GM19328 (cell line): ENCODE measurements at regions not wholly inside any gene's neighbourhood (a gene's known extent, or its start where the extent isn't known, plus 50 kb on each side); places are given as distances from the start of the nearest gene placed in this dataset.
"Not testable (repeated sequence)": the region's sequence is repeated elsewhere in the genome, so short reads cannot be mapped to it uniquely, and the experiment has no call there.

Experiments
- ATAC-seq: cut with Tn5 transposase; IDR thresholded peaks from one replicate; pipeline ENCODE4 v1.9.1; 2021; ENCODE audit warnings: mild to moderate bottlenecking, moderate library complexity; ENCODE audit not compliant: unreplicated experiment

DNA sequence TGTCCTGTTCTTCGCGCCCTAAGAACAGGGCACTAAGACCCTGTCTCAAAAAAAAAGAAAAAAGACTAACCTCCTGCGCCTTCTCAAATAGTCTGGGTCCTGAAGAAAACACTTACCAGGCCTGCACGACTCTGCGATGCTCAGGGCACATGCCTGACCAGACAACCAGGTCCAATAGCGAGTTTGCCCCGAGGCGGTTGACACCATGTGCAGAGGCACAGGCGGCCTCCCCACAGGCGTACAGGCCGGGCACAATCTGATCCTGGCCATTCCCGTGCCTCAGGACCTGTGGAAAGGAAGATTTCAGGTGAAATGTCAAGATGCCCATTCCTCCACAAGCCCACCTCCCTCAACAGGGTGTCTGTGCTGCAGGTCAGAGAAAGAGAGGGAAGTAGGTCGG lies 65.9 kb upstream of the TNK2 start:
- ATAC-seq = not testable (repeated sequence)

DNA sequence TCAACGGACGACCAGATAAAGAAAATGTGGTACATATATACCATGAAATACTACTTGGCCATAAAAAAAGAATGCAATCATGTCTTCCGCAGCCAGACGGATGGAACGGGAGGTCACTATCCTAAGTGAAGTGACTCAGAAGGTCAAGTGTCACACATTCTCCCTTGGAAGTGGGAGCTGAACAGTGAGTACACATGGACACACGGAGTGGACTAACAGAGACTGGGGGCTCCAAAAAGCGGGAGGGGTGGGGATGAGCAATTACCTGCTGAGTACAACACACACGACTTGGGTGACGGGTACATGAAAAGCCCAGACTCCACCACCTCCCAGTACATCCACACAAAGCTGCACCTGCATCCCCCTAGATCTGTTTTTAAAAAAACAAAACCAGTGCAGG lies 62.5 kb upstream of the TNK2 start:
- ATAC-seq = not testable (repeated sequence)

DNA sequence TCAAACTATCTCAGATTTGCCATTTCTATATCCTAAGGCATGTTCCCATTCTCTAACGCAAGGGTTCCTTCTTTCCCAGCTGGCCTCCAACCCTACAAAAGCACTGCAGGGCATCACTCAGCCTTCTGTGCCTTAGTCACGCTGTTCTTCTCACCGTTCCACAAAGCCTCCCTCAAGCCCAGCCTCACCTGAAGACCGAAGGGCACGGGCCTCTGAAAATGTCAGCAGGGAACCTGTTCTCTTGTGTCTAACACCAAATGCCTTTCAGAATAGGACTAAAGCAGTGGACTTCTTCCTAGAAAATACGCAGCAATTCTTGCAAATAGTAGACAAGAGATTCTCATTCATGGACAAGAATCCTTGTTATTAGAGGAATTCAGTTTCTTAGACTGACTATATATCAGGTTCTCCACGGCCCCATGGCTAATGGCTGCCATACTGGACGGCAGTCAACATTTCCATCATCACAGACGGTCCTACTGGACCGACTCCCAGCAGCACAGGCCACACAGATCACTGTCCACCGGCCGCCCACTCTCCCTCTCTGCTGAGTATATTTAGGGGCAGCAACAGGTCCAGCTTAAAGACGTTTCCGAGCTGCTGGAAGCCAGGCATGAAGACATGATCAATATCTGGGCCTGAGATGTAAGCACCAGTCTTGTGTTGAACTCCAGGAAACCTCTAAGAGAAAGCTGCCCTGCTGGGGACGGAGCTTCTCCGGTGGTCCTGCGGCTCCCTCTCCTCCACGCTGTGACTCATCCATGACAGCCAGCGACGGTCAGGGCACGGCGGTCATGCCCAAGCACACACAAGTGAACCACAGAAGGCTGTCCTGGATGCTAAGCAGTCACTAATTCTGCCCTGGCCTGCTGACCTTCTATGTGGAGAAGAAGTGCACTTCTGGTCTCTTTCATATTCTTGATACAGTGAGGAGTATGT lies 61.8 kb upstream of the TNK2 start:
- not testable (repeated sequence) for ATAC-seq

DNA sequence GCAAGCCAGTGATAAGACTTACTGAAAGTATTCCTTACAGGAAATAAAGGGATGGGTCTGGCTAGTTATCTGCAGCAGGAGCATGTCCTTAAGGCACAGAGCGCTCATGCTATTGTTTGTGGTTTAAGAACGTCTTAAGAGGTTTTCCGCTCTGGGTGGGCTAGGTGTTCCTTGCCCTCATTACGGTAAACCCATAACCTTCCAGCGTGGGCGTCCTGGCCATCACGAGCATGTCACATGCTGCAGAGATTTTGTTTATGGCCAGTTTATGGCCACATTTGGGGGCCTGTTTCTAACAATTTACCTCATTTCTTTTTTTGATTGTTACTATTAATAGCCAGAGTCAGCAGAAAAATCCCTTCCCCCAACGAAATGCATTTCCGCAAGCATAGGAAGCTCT lies 61.0 kb upstream of the TNK2 start:
- not testable (repeated sequence) for ATAC-seq

DNA sequence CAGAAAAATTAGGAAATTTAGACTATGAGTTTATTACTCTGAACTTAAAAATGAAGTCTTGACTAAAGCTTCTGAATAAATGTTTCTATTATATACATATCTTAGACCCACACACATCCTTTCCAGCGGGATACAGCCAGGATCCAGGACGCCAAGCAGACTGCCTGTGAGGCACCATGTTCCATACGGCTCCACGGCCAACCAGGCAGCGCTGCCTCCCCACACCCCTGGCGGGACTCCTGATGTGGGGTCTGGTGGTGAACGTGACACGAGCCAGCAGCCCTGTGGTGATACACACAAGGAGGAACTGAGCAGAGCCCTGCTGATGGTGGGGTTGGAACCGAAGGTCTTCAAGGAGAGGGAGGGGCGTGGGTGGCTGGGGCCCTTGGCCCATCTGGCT lies 59.8 kb upstream of the TNK2 start:
- not testable (repeated sequence) for ATAC-seq

DNA sequence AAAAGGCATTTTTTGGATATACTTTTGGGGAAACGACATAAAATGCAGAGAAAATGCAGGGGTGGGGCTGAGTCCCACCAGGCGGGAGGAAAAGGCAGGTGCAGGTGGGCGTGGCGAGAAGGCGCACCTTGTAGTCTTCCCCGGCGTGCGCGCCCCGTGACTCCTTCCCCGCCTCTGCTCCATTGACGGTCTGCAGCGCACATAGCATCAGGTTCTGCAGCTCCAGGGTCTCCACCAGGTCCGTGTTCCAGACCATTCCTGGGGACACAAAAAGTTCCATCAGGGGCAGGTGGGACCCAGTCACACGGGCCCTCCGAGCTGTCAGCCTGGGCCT lies 59.0 kb upstream of the TNK2 start:
- ATAC-seq = not testable (repeated sequence)

DNA sequence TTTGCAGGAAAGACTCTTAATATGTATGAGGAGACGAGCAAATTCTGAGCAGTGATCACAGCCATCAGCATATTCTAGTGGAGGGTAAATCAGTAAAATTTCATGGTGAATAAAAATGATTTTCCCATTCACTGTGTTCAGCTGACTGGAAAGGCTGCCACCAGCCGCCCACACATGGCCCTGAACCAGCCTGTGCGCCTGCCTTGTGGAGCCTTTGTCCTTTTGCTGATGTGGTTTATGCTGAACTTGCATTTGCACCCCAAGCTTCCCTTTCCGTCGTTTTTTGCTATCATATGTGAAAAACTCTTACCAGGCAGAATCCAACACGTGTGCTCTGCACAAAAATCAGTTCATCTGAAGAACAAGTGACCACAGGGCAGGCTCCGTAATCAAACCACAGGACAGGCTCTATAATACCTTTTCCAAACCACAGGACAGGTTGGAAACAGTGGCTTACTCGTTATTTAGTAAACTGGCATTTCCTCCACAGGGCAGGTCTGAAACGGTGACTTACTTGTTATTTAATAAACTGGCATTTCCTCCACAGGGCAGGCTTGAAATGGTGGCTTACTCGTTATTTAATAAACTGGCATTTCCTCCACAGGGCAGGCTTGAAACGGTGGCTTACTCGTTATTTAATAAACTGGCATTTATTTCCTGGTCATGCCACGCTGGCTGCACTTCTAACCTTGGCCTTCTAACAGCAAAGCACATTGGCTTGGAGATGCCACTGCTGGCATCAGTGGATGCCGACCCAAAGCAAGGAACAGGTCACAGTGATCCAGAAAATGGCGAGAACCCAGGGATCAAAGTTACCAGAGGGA lies 58.4 kb upstream of the TNK2 start:
- ATAC-seq = not testable (repeated sequence)

DNA sequence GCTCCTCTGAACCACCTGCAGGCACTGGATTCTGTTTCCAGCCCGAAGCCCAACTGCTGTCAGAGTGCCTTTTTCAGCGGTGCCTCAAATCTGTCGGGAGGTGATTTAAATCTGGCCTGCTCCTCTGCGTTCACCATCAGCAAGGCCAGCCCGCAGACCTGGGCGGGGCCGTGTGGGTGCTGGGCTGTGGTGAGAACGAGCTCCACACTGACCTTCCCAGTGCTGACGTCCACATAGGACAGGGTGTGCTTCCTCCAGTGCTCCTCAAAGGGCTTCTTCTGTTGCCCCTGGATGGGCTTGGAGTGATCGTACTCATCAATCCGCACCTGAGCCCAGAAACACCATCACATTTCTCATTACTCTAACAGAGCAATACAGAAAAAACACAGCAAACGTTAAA lies 56.9 kb upstream of the TNK2 start:
- not testable (repeated sequence) for ATAC-seq

DNA sequence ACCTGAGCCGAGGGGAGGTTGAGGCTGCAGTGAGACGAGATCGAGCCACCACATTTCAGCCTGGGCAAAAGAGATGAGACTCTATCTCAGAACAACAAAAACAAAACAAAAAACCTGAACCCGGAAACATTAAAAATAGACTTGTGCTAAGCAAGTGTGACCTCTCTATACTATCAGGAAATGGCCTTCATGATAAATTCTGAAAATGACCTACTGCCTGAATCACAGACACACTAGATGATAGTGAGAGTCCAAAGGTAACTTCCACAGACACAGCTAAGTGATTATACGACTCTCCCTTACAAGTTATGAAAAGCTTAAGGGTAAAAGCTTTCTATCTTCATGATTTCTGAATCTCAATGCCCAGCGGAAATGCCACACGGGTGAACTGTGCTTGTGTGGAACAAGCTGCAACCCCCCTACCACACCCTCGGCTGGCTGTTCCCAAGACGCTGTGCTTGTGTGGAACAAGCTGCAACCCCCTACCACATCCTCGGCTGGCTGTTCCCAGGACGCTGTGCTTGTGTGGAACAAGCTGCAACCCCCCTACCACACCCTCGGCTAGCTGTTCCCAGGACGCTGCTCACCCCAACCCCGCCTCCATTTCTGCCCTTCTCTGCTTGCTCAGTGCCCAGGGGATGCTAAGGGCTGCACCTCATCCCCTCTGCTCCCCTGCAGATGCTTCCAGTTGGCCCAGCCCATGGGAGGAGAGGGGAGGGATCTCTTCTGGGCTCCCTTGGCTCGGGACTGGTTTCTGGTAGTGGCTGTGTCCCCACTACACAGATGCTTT lies 56.2 kb upstream of the TNK2 start:
- ATAC-seq = not testable (repeated sequence)

DNA sequence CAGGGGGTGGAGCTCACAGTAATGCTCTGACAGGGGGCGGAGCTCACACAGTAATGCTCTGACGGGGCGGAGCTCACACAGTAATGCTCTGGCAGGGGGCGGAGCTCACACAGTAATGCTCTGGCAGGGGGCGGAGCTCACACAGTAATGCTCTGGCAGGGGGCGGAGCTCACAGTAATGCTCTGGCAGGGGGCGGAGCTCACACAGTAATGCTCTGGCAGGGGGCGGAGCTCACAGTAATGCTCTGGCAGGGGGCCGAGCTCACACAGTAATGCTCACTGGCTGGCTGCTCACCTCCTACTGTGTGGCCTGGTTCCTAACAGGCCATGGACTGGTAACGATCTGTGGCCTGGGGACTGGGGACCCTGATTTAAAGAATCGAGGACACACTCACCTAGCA lies 53.9 kb upstream of the TNK2 start:
- not testable (repeated sequence) for ATAC-seq

DNA sequence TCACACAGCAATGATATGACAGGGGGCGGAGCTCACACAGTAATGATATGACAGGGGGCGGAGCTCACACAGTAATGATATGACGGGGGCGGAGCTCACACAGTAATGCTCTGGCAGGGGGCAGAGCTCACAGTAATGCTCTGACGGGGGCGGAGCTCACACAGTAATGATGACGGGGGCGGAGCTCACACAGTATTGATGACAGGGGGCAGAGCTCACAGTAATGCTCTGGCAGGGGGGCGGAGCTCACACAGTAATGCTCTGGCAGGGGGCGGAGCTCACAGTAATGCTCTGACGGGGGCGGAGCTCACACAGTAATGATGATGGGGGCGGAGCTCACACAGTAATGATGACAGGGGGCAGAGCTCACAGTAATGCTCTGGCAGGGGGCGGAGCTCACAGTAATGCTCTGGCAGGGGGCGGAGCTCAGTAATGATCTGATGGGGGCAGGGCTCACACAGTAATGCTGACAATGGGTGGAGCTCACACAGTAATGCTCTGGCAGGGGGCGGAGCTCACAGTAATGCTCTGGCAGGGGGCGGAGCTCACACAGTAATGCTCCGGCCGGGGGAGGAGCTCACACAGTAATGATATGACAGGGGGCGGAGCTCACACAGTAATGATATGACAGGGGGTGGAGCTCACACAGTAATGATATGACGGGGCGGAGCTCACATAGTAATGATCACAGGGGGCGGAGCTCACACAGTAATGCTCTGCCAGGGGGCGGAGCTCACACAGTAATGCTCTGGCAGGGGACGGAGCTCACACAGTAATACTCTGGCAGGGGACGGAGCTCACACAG lies 52.8 kb upstream of the TNK2 start:
- not testable (repeated sequence) for ATAC-seq

DNA sequence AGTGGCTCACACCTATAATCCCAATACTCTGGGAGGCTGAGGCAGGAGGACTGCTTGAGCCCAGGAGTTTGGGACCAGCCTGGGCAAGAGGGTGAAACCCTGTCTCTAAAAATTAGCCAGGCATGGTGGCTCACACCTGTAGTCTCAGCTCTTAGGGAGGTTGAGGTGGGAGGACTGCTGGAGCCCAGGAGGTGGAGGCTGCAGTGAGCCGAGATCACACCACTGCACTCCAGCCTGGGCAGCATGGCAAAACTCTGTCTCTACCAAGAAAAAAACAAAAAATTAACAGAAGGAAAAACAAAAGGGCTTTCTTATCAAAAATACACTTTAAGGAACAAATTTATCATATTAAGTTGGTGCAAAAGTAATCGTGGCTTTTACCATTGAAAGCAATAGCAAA lies 51.8 kb upstream of the TNK2 start:
- not testable (repeated sequence) for ATAC-seq

DNA sequence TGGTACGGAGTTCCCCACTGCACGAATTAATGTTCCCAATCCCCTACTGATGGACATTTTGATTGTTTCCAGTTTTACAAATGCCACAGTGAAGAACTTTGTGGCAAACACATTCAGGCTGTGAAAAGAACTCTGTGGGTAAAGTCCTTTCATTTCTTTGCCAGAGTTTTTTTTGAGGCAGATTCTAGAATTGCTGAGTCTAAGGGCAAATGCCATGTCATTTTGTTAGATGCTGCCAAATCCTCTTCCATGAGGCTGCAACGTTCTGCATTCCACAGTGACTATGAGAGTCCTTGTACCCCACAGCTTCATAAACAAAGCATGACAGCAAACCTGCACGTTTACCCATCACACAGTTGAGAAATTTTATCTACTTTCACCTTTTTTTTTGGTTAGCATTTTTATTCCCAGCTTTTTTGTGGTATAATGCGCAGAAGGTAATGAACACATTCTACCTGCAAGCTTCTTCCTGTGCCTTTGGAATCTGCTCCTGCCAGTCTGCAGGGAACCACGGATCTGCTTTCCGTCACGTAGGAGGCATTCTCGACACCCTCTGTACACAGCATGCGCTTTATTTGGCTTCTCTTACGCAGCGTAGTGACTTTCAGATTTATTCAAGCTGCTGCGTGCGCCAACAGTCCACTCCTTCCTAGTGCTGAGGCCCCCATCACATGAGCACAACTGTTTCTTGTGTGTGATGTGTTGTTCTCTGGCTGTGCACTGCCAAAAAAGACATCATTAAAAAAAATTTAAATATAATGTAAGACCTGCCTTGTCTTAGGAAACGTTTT lies 51.2 kb upstream of the TNK2 start:
- ATAC-seq = not testable (repeated sequence)

DNA sequence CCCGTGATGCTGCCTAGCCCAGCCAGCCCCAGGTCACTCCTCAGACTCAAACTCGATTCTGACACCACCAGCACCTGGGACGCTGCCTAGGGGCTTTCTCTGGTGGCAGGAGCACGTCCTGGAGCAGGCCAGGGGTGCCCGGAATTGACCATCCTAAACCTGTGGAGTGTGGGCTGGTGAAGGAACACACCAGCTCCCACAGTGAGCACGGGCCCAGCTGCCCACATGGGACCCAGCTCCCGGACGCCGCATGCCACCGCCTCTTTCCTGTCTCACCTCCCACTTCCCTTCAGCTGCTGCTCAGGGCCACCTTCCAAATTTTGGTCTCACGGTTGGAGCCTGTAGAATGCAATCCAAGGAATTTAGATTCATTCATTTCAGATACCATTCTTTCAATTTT lies 50.4 kb upstream of the TNK2 start:
- ATAC-seq = not testable (repeated sequence)
